T-helper 2 cell (primary cell): ENCODE measurements at regions not wholly inside any gene's neighbourhood (a gene's known extent, or its start where the extent isn't known, plus 50 kb on each side); places are given as distances from the start of the nearest gene placed in this dataset.

Source experiments
- DNase-seq, 5 experiments: peaks; one replicate each; pipeline versions ENCODE4 v3.0.0 to v3.0.0-alpha.2; 2012 to 2022

GRCh38 chr9:93827545-93828330, 127.4 kb downstream of the BARX1 start:
- peak in 1 of 5 experiments; percentile 26 for DNase-seq

- DNase-seq: no peak
Observed at GRCh38 chr9:93826905-93827544, 128.1 kb downstream of the BARX1 start.

GRCh38 chr9:93826209-93826608, 128.9 kb downstream of the BARX1 start:
- peak in 4 of 5 experiments; percentile 27 to 37 (median 32) for DNase-seq

- no peak for DNase-seq
Observed at GRCh38 chr9:93825348-93826115, 129.6 kb downstream of the BARX1 start.

- DNase-seq: no peak
Observed at GRCh38 chr9:93824386-93825294, 130.5 kb downstream of the BARX1 start.

- no peak for DNase-seq
Observed at GRCh38 chr9:93823245-93824072, 131.7 kb downstream of the BARX1 start.

GRCh38 chr9:93822229-93822628, 132.9 kb downstream of the BARX1 start:
- no peak for DNase-seq

- no peak for DNase-seq
Observed at GRCh38 chr9:93821307-93821703, 133.8 kb downstream of the BARX1 start.

GRCh38 chr9:93820667-93821306, 134.4 kb downstream of the BARX1 start:
- DNase-seq: no peak

GRCh38 chr9:93819905-93820304, 135.2 kb downstream of the BARX1 start:
- no peak for DNase-seq

GRCh38 chr9:93818827-93819472, 136.2 kb downstream of the BARX1 start:
- no peak for DNase-seq

- DNase-seq: no peak
Observed at GRCh38 chr9:93818237-93818636, 136.9 kb downstream of the BARX1 start.

GRCh38 chr9:93815677-93816076, 139.5 kb downstream of the BARX1 start:
- DNase-seq: no peak

- DNase-seq: no peak
Observed at GRCh38 chr9:93815135-93815534, 140.0 kb downstream of the BARX1 start.

- no peak for DNase-seq
Observed at GRCh38 chr9:93814077-93814956, 140.8 kb downstream of the BARX1 start.

GRCh38 chr9:93813221-93814076, 141.7 kb downstream of the BARX1 start:
- no peak for DNase-seq

GRCh38 chr9:93812410-93812668, 142.8 kb downstream of the BARX1 start:
- DNase-seq: no peak
